Spleen (tissue), 11 donors: ENCODE measurements at regions not wholly inside any gene's neighbourhood (a gene's known extent, or its start where the extent isn't known, plus 50 kb on each side); places are given as distances from the start of the nearest gene placed in this dataset.

Experiments used
- DNase-seq: peaks from one replicate; pipeline ENCODE4 v3.0.0-alpha.2; 2020
- H3K27ac ChIP-seq, 8 donors: fragments of 200-600 bp; sonication (generic) in 7 of 8; 1 replicate in 4 of 8; 2 replicates in 4 of 8; pipeline versions ENCODE4 v1.5.0 to v1.8.0; 2016 to 2021; ENCODE audit warnings: inconsistent platforms in 4 of 8, mild to moderate bottlenecking in 4 of 8, moderate library complexity in 1 of 8
- H3K27me3 ChIP-seq, 7 donors: fragments of 200-600 bp; sonication (generic) in 6 of 7; replicated peaks in 1 of 7; 1 replicate in 4 of 7; 2 replicates in 3 of 7; pipeline versions ENCODE4 v1.5.0 to v1.8.0; 2016 to 2021; ENCODE audit warnings: inconsistent platforms in 3 of 7, mild to moderate bottlenecking in 1 of 7
- H3K36me3 ChIP-seq, 6 donors: fragments of 200-600 bp; sonication (generic) in 5 of 6; 1 replicate in 4 of 6; 2 replicates in 2 of 6; pipeline versions ENCODE4 v1.5.0 to v1.8.0; 2016 to 2021; ENCODE audit warnings: inconsistent platforms in 2 of 6
- H3K4me1 ChIP-seq, 6 donors: fragments of 200-600 bp; sonication (generic) in 5 of 6; 1 replicate in 3 of 6; 2 replicates in 3 of 6; pipeline versions ENCODE4 v1.5.0 to v1.8.0; 2016 to 2021; ENCODE audit warnings: inconsistent platforms in 3 of 6
- H3K4me3 ChIP-seq, 8 donors: fragments of 200-600 bp; sonication (generic) in 7 of 8; 1 replicate in 4 of 8; 2 replicates in 4 of 8; pipeline versions ENCODE4 v1.5.0 to v1.8.0; 2016 to 2021; ENCODE audit warnings: inconsistent platforms in 4 of 8, mild to moderate bottlenecking in 4 of 8, moderate library complexity in 2 of 8
- H3K9me3 ChIP-seq, 8 donors: fragments of 200-600 bp; sonication (generic) in 7 of 8; 1 replicate in 4 of 8; 2 replicates in 4 of 8; pipeline versions ENCODE4 v1.5.0 to v1.8.0; 2016 to 2021; ENCODE audit warnings: inconsistent platforms in 4 of 8
- CTCF ChIP-seq, 11 experiments: fragments of 200-600 bp in 7 of 11; fragments of 450-650 bp in 4 of 11; sonication (generic) in 4 of 11; IDR thresholded peaks in 8 of 11; conservative IDR thresholded peaks in 3 of 11; 1 replicate in 7 of 11; 2 replicates in 4 of 11; pipeline versions ENCODE4 v1.4.0 to v1.8.0; 2016 to 2021; ENCODE audit warnings: antibody characterized with exemption in 11 of 11, inconsistent platforms in 4 of 11, mild to moderate bottlenecking in 1 of 11
- POLR2A ChIP-seq, 3 donors: fragments of 450-650 bp; IDR thresholded peaks; one replicate each; pipeline ENCODE4 v1.5.1; 2017; ENCODE audit warnings: antibody characterized with exemption in 3 of 3, mild to moderate bottlenecking in 1 of 3
- POLR2AphosphoS5 ChIP-seq, 3 donors: sonication (generic); formaldehyde crosslinking; IDR thresholded peaks; one replicate each; pipeline ENCODE4 v1.5.1; 2017; ENCODE audit warnings: antibody characterized with exemption in 3 of 3
- WGBS, 5 donors: extraction: QIAGEN DNeasy Blood & Tissue Kit in 3 of 5; methylation state at CpG; one replicate each; pipeline versions ENCODE4 v1.1.5 to v1.1.7; 2013 to 2018; 5-methylcytosine and 5-hydroxymethylcytosine counted together
- intact Hi-C: fragments of 100-400 bp; cut with DNase I; formaldehyde crosslinking; loops from one replicate; pipeline ENCODE4 v1.15.0; 2023; ENCODE audit warnings: low total_unique reads
- donor health status: healthy with polysubstance abuse.
- donor health status: DM: no; HTN: no; CAD: no; lungs with moderate emphysema.
- donor health status: DM: no; HTN: no; CAD: no.
- donor health status: Bipolar disorder and iron deficiency.
- donor health status: healthy.
- donor health status: DM: no; HTN: no; CAD: no.
- donor health status: DM: yes; HTN: yes; CAD: no.

- Histone ChIP-seq H3K4me3 (no peak overlapping the region), H3K4me1 (no peaks in the 10 kb centered on the region), H3K27ac (no peak overlapping the region), H3K36me3 (no peaks in the 10 kb centered on the region), H3K9me3 (peaks cover 0 to 10% (median 4%) of the 10 kb centered on the region in 8 donors), H3K27me3 (no peaks in the 10 kb centered on the region)
- TF ChIP-seq CTCF (IDR thresholded peaks at IDR 0.05 in 8 of 11, conservative IDR thresholded peaks at IDR 0.05 in 3 of 11) (no peak), POLR2AphosphoS5 (IDR thresholded peaks at IDR 0.05) (no peak), POLR2A (IDR thresholded peaks at IDR 0.05) (no peak)
- no peak for DNase-seq
- 74 to 79% (median 77%) methylated on average over 5 of the region's 5 CpGs for WGBS, 5 donors
- intact Hi-C loops = no loop called here
Observed at GRCh38 chr2:21501376-21502027, 377.7 kb downstream of the TDRD15 start.

GRCh38 chr2:21515903-21516302 is 392.1 kb downstream of the TDRD15 start:
- Histone ChIP-seq H3K36me3 (no peaks in the 10 kb centered on the region), H3K4me1 (no peaks in the 10 kb centered on the region), H3K4me3 (no peak overlapping the region), H3K27me3 (no peaks in the 10 kb centered on the region), H3K27ac (no peak overlapping the region), H3K9me3 (peaks cover 0 to 11% (median 0%) of the 10 kb centered on the region in 8 donors)
- DNase-seq = no peak
- WGBS, 5 donors = 71 to 96% (median 83%) methylated on average over 1 of the region's 1 CpG
- intact Hi-C loops = no loop called here
- TF ChIP-seq POLR2AphosphoS5 (IDR thresholded peaks at IDR 0.05) (no peak), POLR2A (IDR thresholded peaks at IDR 0.05) (no peak), CTCF (IDR thresholded peaks at IDR 0.05 in 8 of 11, conservative IDR thresholded peaks at IDR 0.05 in 3 of 11) (no peak)

GRCh38 chr2:21519412-21519811 is 395.6 kb downstream of the TDRD15 start:
- Histone ChIP-seq H3K4me3 (no peak overlapping the region), H3K27ac (no peak overlapping the region), H3K36me3 (no peaks in the 10 kb centered on the region), H3K27me3 (no peaks in the 10 kb centered on the region), H3K4me1 (no peaks in the 10 kb centered on the region), H3K9me3 (peaks cover 0 to 19% (median 0%) of the 10 kb centered on the region in 8 donors)
- 84 to 100% (median 88%) methylated on average over 1 of the region's 1 CpG for WGBS, 5 donors
- DNase-seq = no peak
- intact Hi-C loops = no loop called here
- TF ChIP-seq POLR2A (IDR thresholded peaks at IDR 0.05) (no peak), CTCF (IDR thresholded peaks at IDR 0.05 in 8 of 11, conservative IDR thresholded peaks at IDR 0.05 in 3 of 11) (no peak), POLR2AphosphoS5 (IDR thresholded peaks at IDR 0.05) (no peak)

- no peak for TF ChIP-seq POLR2AphosphoS5 (IDR thresholded peaks at IDR 0.05)
- no peak for TF ChIP-seq CTCF (IDR thresholded peaks at IDR 0.05 in 8 of 11, conservative IDR thresholded peaks at IDR 0.05 in 3 of 11)
- TF ChIP-seq POLR2A (IDR thresholded peaks at IDR 0.05) = no peak
- no peaks in the 10 kb centered on the region for H3K4me1 ChIP-seq
- H3K4me3 ChIP-seq = no peak overlapping the region
- DNase-seq = no peak
- H3K27ac ChIP-seq = no peak overlapping the region
- intact Hi-C loops = no loop called here
- H3K36me3 ChIP-seq = no peaks in the 10 kb centered on the region
- no peaks in the 10 kb centered on the region for H3K27me3 ChIP-seq
- 72 to 81% (median 75%) methylated on average over 4 of the region's 4 CpGs for WGBS, 5 donors
- H3K9me3 ChIP-seq = peaks cover 0 to 21% (median 0%) of the 10 kb centered on the region in 8 donors
Observed at GRCh38 chr2:21519821-21520220, 396.1 kb downstream of the TDRD15 start.
